HCT116 (cell line): ENCODE measurements at regions not wholly inside any gene's neighbourhood (a gene's known extent, or its start where the extent isn't known, plus 50 kb on each side); places are given as distances from the start of the nearest gene placed in this dataset.

Experiments used
- ATAC-seq: fragments of 200-7000 bp; cut with Tn5 transposase; 2 replicates; pipeline ENCODE4 v1.9.1; 2020; ENCODE audit warnings: mild to moderate bottlenecking, moderate library complexity
- BruUV-seq: library from RNA; stranded (reverse); fragments of 400-500 nt; replicated peaks from 2 replicates; lab custom pipeline; 2021; lab: Mats Ljungman, UMichigan
- CTCF ChIA-PET: fragments of 300-600 bp; sonication (Branson Sonifier 250); formaldehyde crosslinking; loops from one replicate; lab custom pipeline; 2021; ENCODE audit warnings: antibody characterized with exemption; lab: Charles Lee
- POLR2A ChIA-PET: fragments of 300-600, 350-600 bp; sonication (Branson Sonifier 250); formaldehyde crosslinking; loops from one replicate; lab custom pipeline; 2021; ENCODE audit warnings: antibody characterized with exemption; lab: Charles Lee
- RAD21 ChIA-PET, 2 experiments: fragments of 300-600 bp; sonication (Branson Sonifier 250); formaldehyde crosslinking; loops; one replicate each; lab custom pipeline; 2023; ENCODE audit warnings: low total read pairs in 2 of 2; ENCODE audit not compliant: uncharacterized antibody in 2 of 2, unreplicated experiment in 2 of 2, low non-redundant PET in 1 of 2; lab: Charles Lee
- DNase-seq: peaks from one replicate; pipeline ENCODE4 v3.0.0-alpha.2; 2010; ENCODE audit warnings: low read depth, low spot score
- H2AFZ ChIP-seq: fragments of 200-600 bp; shearing (Covaris generic), sonication (generic); 2 replicates; pipeline ENCODE4 v1.6.1; 2017; ENCODE audit warnings: low read depth, mixed run types, mixed read lengths, antibody characterized with exemption, low read length; ENCODE audit not compliant: poor library complexity, severe bottlenecking
- H3K27ac ChIP-seq: 2 replicates; pipeline ENCODE4 v1.5.1; 2012; ENCODE audit warnings: low read depth, low read length
- H3K27me3 ChIP-seq: fragments of 200-600 bp; sonication (generic); 2 replicates; pipeline ENCODE4 v1.6.1; 2016; ENCODE audit warnings: mixed run types, low read length, mixed read lengths; ENCODE audit not compliant: insufficient read depth
- H3K36me3 ChIP-seq, 2 experiments: fragments of 200-500 bp in 1 of 2; fragments of 200-600 bp in 1 of 2; sonication (Bioruptor generic) in 1 of 2; sonication (generic) in 1 of 2; 2 replicates each; pipeline versions ENCODE4 v1.5.1 to v1.6.1; 2014 to 2016; ENCODE audit warnings: low read length in 2 of 2, inconsistent platforms in 1 of 2, mixed read lengths in 1 of 2, mixed run types in 1 of 2; ENCODE audit not compliant: insufficient read depth in 2 of 2, control insufficient read depth in 1 of 2
- H3K4me1 ChIP-seq, 2 experiments: fragments of 200-600 bp in 1 of 2; sonication (generic) in 1 of 2; 2 replicates each; pipeline versions ENCODE4 v1.5.1 to v1.6.1; 2012 to 2017; ENCODE audit warnings: low read length in 2 of 2, inconsistent platforms in 1 of 2, mild to moderate bottlenecking in 1 of 2, mixed read lengths in 1 of 2, mixed run types in 1 of 2, moderate library complexity in 1 of 2; ENCODE audit not compliant: insufficient read depth in 2 of 2, control insufficient read depth in 1 of 2
- H3K4me2 ChIP-seq: fragments of 200-600 bp; sonication (generic); 2 replicates; pipeline ENCODE4 v1.6.1; 2017; ENCODE audit warnings: mixed run types, low read length, mixed read lengths
- H3K4me3 ChIP-seq, 2 experiments: fragments of 200-600 bp in 1 of 2; sonication (generic) in 1 of 2; replicated peaks in 1 of 2; 2 replicates each; pipeline ENCODE4 v1.5.1; 2011 to 2016; ENCODE audit warnings: low read length in 2 of 2, control low read depth in 1 of 2, low read depth in 1 of 2, mild to moderate bottlenecking in 1 of 2, mixed read lengths in 1 of 2, mixed run types in 1 of 2
- H3K79me2 ChIP-seq: fragments of 200-600 bp; sonication (generic); 2 replicates; pipeline ENCODE4 v1.6.1; 2017; ENCODE audit warnings: mild to moderate bottlenecking, mixed run types, low read length, moderate library complexity, mixed read lengths; ENCODE audit not compliant: insufficient read depth
- H3K9ac ChIP-seq: fragments of 200-600 bp; sonication (generic); 2 replicates; pipeline ENCODE4 v1.6.1; 2016; ENCODE audit warnings: low read length, mixed read lengths
- H3K9me2 ChIP-seq: fragments of 200-600 bp; sonication (generic), shearing (Covaris generic); 2 replicates; pipeline ENCODE4 v1.6.1; 2017; ENCODE audit warnings: mixed run types, mild to moderate bottlenecking, moderate library complexity; ENCODE audit not compliant: insufficient read depth
- H3K9me3 ChIP-seq, 2 experiments: fragments of 200-500 bp in 1 of 2; fragments of 200-600 bp in 1 of 2; sonication (Bioruptor generic) in 1 of 2; sonication (generic) in 1 of 2; 2 replicates each; pipeline ENCODE4 v1.6.1; 2014 to 2017; ENCODE audit warnings: low read length in 2 of 2, mixed read lengths in 2 of 2, inconsistent platforms in 1 of 2, low read depth in 1 of 2, mild to moderate bottlenecking in 1 of 2, mixed run types in 1 of 2, moderate library complexity in 1 of 2; ENCODE audit not compliant: control insufficient read depth in 1 of 2, insufficient read depth in 1 of 2
- H4K20me1 ChIP-seq: fragments of 200-600 bp; sonication (generic), shearing (Covaris generic); 2 replicates; pipeline ENCODE4 v1.6.1; 2017; ENCODE audit warnings: mixed run types, mild to moderate bottlenecking, moderate library complexity; ENCODE audit not compliant: insufficient read depth
- CTCF ChIP-seq, 3 experiments: fragments of 200-600 bp in 1 of 3; sonication (generic) in 1 of 3; IDR thresholded peaks in 2 of 3; conservative IDR thresholded peaks in 1 of 3; 2 replicates each; pipeline ENCODE4 v1.5.1; 2012 to 2017; ENCODE audit warnings: low read depth in 2 of 3, low read length in 2 of 3, antibody characterized with exemption in 1 of 3, borderline replicate concordance in 1 of 3, control low read depth in 1 of 3, mild to moderate bottlenecking in 1 of 3, mixed read lengths in 1 of 3, mixed run types in 1 of 3, moderate library complexity in 1 of 3; ENCODE audit not compliant: insufficient read depth in 1 of 3
- EGR1 ChIP-seq: IDR thresholded peaks from 2 replicates; pipeline ENCODE4 v1.6.1; 2012; ENCODE audit warnings: low read depth
- SRF ChIP-seq: IDR thresholded peaks from 2 replicates; pipeline ENCODE4 v1.6.1; 2012; ENCODE audit warnings: low read depth
- intact Hi-C: fragments of 100-400 bp; cut with micrococcal nuclease; formaldehyde crosslinking; loops from 2 replicates; pipeline ENCODE4 v1.10.0; 2022

DNA sequence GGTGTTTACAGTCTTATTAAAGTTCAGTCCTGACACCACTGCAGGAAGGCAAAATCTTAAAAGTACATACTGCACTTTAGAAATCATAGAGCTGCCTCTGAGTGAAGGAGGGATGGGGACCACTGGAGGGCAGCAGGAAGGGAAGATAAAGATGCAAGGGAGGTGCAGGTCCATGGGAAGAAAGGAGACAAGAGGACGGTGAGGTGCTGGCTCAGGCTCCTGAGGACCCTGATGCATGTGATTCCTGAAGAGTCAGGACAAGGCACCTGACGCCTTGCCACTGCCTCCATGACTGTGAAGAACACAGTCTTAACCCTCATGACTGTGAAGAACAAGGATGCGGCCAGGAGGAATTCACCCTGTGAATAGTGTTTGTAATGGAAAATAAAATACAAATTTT is 116.2 kb upstream of the NPAS2 start:
- Histone ChIP-seq H3K9ac (no peak overlapping the region), H3K36me3 (no peaks in the 10 kb centered on the region), H3K9me3 (no peaks in the 10 kb centered on the region), H3K4me2 (no peak overlapping the region), H3K79me2 (no peaks in the 10 kb centered on the region), H3K4me1 (no peaks in the 10 kb centered on the region), H3K27me3 (no peaks in the 10 kb centered on the region), H3K9me2 (no peaks in the 10 kb centered on the region), H3K4me3 (no peak overlapping the region), H4K20me1 (no peaks in the 10 kb centered on the region), H2AFZ (no peak overlapping the region), H3K27ac (no peak overlapping the region)
- CTCF ChIA-PET, result interaction anchor here (0.6 kb wide), 1 partner anchor 101 kb away, joined by 4 read pairs; no protein-coding TSS in a partner anchor
- POLR2A ChIA-PET, result no interaction called here
- DNase-seq (no peak), ATAC-seq (0 out of 2 replicates have a peak, but pooled peaks have one; percentile 30)
- intact Hi-C loops, result no loop called here
- BruUV-seq, result no TSS peak
- TF ChIP-seq SRF (no peak), CTCF (IDR thresholded peaks at IDR 0.05 in 2 of 3, conservative IDR thresholded peaks at IDR 0.05 in 1 of 3; ENCODE audit: borderline replicate concordance in 1 of 3, insufficient read depth in 1 of 3, low read depth in 2 of 3, low read length in 2 of 3) (0 out of 6 replicates have a peak, but pooled peaks of 1 of the 3 experiments have one; percentile 8)
- RAD21 ChIA-PET, result no interaction called here

DNA sequence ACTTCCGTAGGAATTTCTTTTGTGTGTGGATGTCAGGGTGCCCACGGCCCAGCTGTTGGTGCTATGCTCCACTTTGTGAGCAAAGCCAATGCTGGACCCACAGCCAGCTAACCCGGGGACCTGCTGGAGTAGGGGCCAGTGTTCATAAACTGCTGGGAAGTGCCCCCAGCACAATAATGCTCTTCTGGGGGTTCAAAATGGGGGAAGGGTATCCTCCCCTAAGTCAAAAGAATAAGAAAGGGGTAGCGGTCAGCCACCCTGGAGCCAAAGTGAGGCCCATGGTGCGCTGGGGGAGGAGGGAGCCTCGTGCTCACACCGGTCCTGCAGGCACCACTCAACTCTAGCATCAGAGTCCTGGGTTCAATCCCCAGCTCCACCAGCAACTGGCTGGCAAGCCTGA is 115.8 kb upstream of the NPAS2 start:
- no peak for DNase-seq
- intact Hi-C loops, result no loop called here
- Histone ChIP-seq H3K36me3 (no peaks in the 10 kb centered on the region), H3K79me2 (no peaks in the 10 kb centered on the region), H3K9me3 (no peaks in the 10 kb centered on the region), H3K4me1 (no peaks in the 10 kb centered on the region), H3K4me3 (no peak overlapping the region), H3K4me2 (no peak overlapping the region), H3K27ac (no peak overlapping the region), H3K9ac (no peak overlapping the region), H3K9me2 (no peaks in the 10 kb centered on the region), H3K27me3 (no peaks in the 10 kb centered on the region), H2AFZ (no peak overlapping the region), H4K20me1 (no peaks in the 10 kb centered on the region)
- ChIA-PET RAD21 (no interaction called here), CTCF (interaction anchor here (0.6 kb wide), 1 partner anchor 101 kb away, joined by 4 read pairs; no protein-coding TSS in a partner anchor), POLR2A (no interaction called here)
- no peak for ATAC-seq
- no TSS peak for BruUV-seq
- TF ChIP-seq EGR1, result no peak
